ENCODE measurements at regions not wholly inside any gene's neighbourhood (a gene's known extent, or its start where the extent isn't known, plus 50 kb on each side); places are given as distances from the start of the nearest gene placed in this dataset.

DNA sequence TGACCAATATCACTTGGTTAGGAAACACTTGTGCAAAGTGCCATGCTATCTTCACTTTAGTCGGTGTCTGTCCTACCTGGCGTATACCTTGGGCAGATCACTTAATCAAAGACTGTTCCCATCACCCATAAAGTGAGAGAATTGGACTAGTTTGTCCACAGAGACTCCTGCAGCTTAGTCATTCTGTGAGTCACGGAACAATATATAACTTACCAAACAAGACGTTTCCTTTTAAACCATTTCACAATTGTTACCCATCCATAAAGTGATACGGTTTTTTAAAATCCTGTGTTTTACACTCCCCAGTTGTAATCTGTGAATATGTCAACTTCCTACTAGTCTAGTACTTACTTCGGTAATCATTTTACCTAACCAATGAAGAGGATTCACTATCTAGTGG is 499.3 kb upstream of the SMIM21 start:
- H3K4me3 ChIP-seq: no peak overlapping the region
- peaks cover 6% of the 10 kb centered on the region; the same call in 1 of the 2 replicates for H3K9me2 ChIP-seq (ENCODE audit: insufficient read depth)
- Mint-ChIP-seq H3K36me3 (ENCODE audit: low read depth) (no peaks in the 10 kb centered on the region), H3K4me1 (no peaks in the 10 kb centered on the region), H3K27me3 (ENCODE audit: insufficient read depth, low read depth, poor library complexity) (no peaks in the 10 kb centered on the region), H3K9me3 (no peaks in the 10 kb centered on the region), H3K4me3 (no peak overlapping the region), H3K27ac (no peak overlapping the region)
- no peak overlapping the region for H3K27ac ChIP-seq (ENCODE audit: low read depth)
- no peaks in the 10 kb centered on the region for H3F3A ChIP-seq (replicated peaks; ENCODE audit: low read depth)
- H3K27me3 ChIP-seq (ENCODE audit: insufficient read depth): no peaks in the 10 kb centered on the region
- no peaks in the 10 kb centered on the region for H3K79me2 ChIP-seq (replicated peaks; ENCODE audit: insufficient read depth)
- H2AFZ ChIP-seq: no peak overlapping the region
- no peak for TF ChIP-seq EZH2 (IDR thresholded peaks at IDR 0.05; ENCODE audit: low read depth, unreplicated experiment)
- H3K4me1 ChIP-seq (ENCODE audit: insufficient read depth): no peaks in the 10 kb centered on the region
- H4K20me1 ChIP-seq (replicated peaks; ENCODE audit: insufficient read depth): no peaks in the 10 kb centered on the region
- no peak overlapping the region for H3K4me2 ChIP-seq
- DNase-seq (ENCODE audit: low spot score) (no peak), ATAC-seq (no peak)
- no peaks in the 10 kb centered on the region for H3K36me3 ChIP-seq (ENCODE audit: insufficient read depth)

GRCh38 chr18:75923169-75923568 is 495.7 kb upstream of the SMIM21 start:
- H3K36me3 ChIP-seq (ENCODE audit: insufficient read depth): no peaks in the 10 kb centered on the region
- H3K27ac Mint-ChIP-seq: no peak overlapping the region
- ATAC-seq: no peak
- TF ChIP-seq EZH2phosphoT487 (IDR thresholded peaks at IDR 0.05; ENCODE audit: unreplicated experiment) (no peak), POLR2AphosphoS5 (IDR thresholded peaks at IDR 0.05; ENCODE audit: low read depth) (no peak), STAT1 (IDR thresholded peaks at IDR 0.05; ENCODE audit: unreplicated experiment) (no peak), ZNF114 (CRISPR knock-in tag; IDR thresholded peaks at IDR 0.05) (no peak), REST (IDR thresholded peaks at IDR 0.05; ENCODE audit: unreplicated experiment) (no peak), ZNF331 (CRISPR knock-in tag; IDR thresholded peaks at IDR 0.05; ENCODE audit: low read depth) (no peak)
- TF ChIP-seq, protein P1, sequence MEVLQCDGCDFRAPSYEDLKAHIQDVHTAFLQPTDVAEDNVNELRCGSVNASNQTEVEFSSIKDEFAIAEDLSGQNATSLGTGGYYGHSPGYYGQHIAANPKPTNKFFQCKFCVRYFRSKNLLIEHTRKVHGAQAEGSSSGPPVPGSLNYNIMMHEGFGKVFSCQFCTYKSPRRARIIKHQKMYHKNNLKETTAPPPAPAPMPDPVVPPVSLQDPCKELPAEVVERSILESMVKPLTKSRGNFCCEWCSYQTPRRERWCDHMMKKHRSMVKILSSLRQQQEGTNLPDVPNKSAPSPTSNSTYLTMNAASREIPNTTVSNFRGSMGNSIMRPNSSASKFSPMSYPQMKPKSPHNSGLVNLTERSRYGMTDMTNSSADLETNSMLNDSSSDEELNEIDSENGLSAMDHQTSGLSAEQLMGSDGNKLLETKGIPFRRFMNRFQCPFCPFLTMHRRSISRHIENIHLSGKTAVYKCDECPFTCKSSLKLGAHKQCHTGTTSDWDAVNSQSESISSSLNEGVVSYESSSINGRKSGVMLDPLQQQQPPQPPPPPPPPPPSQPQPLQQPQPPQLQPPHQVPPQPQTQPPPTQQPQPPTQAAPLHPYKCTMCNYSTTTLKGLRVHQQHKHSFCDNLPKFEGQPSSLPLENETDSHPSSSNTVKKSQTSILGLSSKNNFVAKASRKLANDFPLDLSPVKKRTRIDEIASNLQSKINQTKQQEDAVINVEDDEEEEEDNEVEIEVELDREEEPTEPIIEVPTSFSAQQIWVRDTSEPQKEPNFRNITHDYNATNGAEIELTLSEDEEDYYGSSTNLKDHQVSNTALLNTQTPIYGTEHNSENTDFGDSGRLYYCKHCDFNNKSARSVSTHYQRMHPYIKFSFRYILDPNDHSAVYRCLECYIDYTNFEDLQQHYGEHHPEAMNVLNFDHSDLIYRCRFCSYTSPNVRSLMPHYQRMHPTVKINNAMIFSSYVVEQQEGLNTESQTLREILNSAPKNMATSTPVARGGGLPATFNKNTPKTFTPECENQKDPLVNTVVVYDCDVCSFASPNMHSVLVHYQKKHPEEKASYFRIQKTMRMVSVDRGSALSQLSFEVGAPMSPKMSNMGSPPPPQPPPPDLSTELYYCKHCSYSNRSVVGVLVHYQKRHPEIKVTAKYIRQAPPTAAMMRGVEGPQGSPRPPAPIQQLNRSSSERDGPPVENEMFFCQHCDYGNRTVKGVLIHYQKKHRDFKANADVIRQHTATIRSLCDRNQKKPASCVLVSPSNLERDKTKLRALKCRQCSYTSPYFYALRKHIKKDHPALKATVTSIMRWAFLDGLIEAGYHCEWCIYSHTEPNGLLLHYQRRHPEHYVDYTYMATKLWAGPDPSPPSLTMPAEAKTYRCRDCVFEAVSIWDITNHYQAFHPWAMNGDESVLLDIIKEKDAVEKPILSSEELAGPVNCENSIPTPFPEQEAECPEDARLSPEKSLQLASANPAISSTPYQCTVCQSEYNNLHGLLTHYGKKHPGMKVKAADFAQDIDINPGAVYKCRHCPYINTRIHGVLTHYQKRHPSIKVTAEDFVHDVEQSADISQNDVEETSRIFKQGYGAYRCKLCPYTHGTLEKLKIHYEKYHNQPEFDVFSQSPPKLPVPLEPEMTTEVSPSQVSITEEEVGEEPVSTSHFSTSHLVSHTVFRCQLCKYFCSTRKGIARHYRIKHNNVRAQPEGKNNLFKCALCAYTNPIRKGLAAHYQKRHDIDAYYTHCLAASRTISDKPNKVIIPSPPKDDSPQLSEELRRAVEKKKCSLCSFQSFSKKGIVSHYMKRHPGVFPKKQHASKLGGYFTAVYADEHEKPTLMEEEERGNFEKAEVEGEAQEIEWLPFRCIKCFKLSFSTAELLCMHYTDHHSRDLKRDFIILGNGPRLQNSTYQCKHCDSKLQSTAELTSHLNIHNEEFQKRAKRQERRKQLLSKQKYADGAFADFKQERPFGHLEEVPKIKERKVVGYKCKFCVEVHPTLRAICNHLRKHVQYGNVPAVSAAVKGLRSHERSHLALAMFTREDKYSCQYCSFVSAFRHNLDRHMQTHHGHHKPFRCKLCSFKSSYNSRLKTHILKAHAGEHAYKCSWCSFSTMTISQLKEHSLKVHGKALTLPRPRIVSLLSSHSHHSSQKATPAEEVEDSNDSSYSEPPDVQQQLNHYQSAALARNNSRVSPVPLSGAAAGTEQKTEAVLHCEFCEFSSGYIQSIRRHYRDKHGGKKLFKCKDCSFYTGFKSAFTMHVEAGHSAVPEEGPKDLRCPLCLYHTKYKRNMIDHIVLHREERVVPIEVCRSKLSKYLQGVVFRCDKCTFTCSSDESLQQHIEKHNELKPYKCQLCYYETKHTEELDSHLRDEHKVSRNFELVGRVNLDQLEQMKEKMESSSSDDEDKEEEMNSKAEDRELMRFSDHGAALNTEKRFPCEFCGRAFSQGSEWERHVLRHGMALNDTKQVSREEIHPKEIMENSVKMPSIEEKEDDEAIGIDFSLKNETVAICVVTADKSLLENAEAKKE (CRISPR knock-in tag; IDR thresholded peaks at IDR 0.05): no peak
- TF ChIP-seq, protein P2, sequence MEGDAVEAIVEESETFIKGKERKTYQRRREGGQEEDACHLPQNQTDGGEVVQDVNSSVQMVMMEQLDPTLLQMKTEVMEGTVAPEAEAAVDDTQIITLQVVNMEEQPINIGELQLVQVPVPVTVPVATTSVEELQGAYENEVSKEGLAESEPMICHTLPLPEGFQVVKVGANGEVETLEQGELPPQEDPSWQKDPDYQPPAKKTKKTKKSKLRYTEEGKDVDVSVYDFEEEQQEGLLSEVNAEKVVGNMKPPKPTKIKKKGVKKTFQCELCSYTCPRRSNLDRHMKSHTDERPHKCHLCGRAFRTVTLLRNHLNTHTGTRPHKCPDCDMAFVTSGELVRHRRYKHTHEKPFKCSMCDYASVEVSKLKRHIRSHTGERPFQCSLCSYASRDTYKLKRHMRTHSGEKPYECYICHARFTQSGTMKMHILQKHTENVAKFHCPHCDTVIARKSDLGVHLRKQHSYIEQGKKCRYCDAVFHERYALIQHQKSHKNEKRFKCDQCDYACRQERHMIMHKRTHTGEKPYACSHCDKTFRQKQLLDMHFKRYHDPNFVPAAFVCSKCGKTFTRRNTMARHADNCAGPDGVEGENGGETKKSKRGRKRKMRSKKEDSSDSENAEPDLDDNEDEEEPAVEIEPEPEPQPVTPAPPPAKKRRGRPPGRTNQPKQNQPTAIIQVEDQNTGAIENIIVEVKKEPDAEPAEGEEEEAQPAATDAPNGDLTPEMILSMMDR (conservative IDR thresholded peaks at IDR 0.05; ENCODE audit: low read depth in 2 of 2): no peak
- TF ChIP-seq, protein P3, sequence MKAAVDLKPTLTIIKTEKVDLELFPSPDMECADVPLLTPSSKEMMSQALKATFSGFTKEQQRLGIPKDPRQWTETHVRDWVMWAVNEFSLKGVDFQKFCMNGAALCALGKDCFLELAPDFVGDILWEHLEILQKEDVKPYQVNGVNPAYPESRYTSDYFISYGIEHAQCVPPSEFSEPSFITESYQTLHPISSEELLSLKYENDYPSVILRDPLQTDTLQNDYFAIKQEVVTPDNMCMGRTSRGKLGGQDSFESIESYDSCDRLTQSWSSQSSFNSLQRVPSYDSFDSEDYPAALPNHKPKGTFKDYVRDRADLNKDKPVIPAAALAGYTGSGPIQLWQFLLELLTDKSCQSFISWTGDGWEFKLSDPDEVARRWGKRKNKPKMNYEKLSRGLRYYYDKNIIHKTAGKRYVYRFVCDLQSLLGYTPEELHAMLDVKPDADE (IDR thresholded peaks at IDR 0.05): no peak

More at GRCh38 chr18:75923169-75923568, 495.7 kb upstream of the SMIM21 start:
- H3K4me2 ChIP-seq: no peak overlapping the region
- no peaks in the 10 kb centered on the region for H3K4me1 ChIP-seq (ENCODE audit: insufficient read depth)
- DNase-seq (ENCODE audit: low spot score): no peak
- H3K4me1 Mint-ChIP-seq: no peaks in the 10 kb centered on the region
- no peak overlapping the region for H2AFZ ChIP-seq
- no peak overlapping the region for H3K27ac ChIP-seq (ENCODE audit: low read depth)
- no peaks in the 10 kb centered on the region for H3K9me3 Mint-ChIP-seq
- H3K36me3 Mint-ChIP-seq (ENCODE audit: low read depth): no peaks in the 10 kb centered on the region
- H3K79me2 ChIP-seq (replicated peaks; ENCODE audit: insufficient read depth): no peaks in the 10 kb centered on the region
- no peaks in the 10 kb centered on the region for H3K27me3 ChIP-seq (ENCODE audit: insufficient read depth)
- H3K4me3 ChIP-seq: no peak overlapping the region
- no peaks in the 10 kb centered on the region for H3F3A ChIP-seq (replicated peaks; ENCODE audit: low read depth)
- no peaks in the 10 kb centered on the region for H3K27me3 Mint-ChIP-seq (ENCODE audit: insufficient read depth, low read depth, poor library complexity)
- H4K20me1 ChIP-seq (replicated peaks; ENCODE audit: insufficient read depth): no peaks in the 10 kb centered on the region
- no peak overlapping the region for H3K4me3 Mint-ChIP-seq
- H3K9me2 ChIP-seq (ENCODE audit: insufficient read depth): peaks cover 16% of the 10 kb centered on the region; the same call in 1 of the 2 replicates

All from GM23338 (cell line).